Esophagus squamous epithelium (tissue), 5 donors: ENCODE measurements at regions not wholly inside any gene's neighbourhood (a gene's known extent, or its start where the extent isn't known, plus 50 kb on each side); places are given as distances from the start of the nearest gene placed in this dataset.
A peak's percentile ranks its signal among the peaks of the same experiment; 100 is the strongest.

Experiments
- DNase-seq: peaks from one replicate; lab custom pipeline; 2025; lab: John Stamatoyannopoulos, UW
- H3K27ac ChIP-seq, 4 donors: fragments of 200-600 bp; sonication (generic); one replicate each; pipeline ENCODE4 v1.5.1; 2016 to 2019; ENCODE audit warnings: mild to moderate bottlenecking in 1 of 4
- H3K27me3 ChIP-seq, 4 donors: fragments of 200-600 bp; sonication (generic); 1 replicate in 3 of 4; 2 replicates in 1 of 4; pipeline versions ENCODE4 v1.5.1 to v1.6.0; 2017 to 2021; ENCODE audit warnings: antibody characterized with exemption in 1 of 4
- H3K36me3 ChIP-seq, 3 donors: fragments of 200-600 bp; sonication (generic); one replicate each; pipeline ENCODE4 v1.5.1; 2016 to 2019
- H3K4me1 ChIP-seq, 3 donors: fragments of 200-600 bp; sonication (generic); one replicate each; pipeline ENCODE4 v1.5.1; 2017 to 2019
- H3K4me3 ChIP-seq, 4 donors: fragments of 200-600 bp; sonication (generic); 1 replicate in 3 of 4; 2 replicates in 1 of 4; pipeline ENCODE4 v1.5.1; 2016 to 2019; ENCODE audit warnings: mild to moderate bottlenecking in 2 of 4, moderate library complexity in 1 of 4
- H3K9me3 ChIP-seq, 3 donors: fragments of 200-600 bp; sonication (generic); one replicate each; pipeline ENCODE4 v1.5.1; 2016 to 2019
- POLR2A ChIP-seq, 4 donors: fragments of 450-650 bp; IDR thresholded peaks; one replicate each; pipeline ENCODE4 v1.6.1; 2017; ENCODE audit warnings: antibody characterized with exemption in 4 of 4, mild to moderate bottlenecking in 4 of 4, moderate library complexity in 3 of 4
- WGBS, 2 donors: methylation state at CpG; one replicate each; pipeline ENCODE4 v1.1.5; 2018; 5-methylcytosine and 5-hydroxymethylcytosine counted together
- intact Hi-C: fragments of 100-400 bp; cut with DNase I; formaldehyde crosslinking; loops from one replicate; pipeline ENCODE4 v1.15.0; 2022
- TF ChIP-seq, protein P1 (sequence below), 6 experiments: fragments of 450-650 bp in 4 of 6; fragments of 200-600 bp in 2 of 6; sonication (generic) in 2 of 6; IDR thresholded peaks; one replicate each; pipeline ENCODE4 v1.5.1; 2016 to 2019; ENCODE audit warnings: antibody characterized with exemption in 6 of 6, mild to moderate bottlenecking in 4 of 6, moderate library complexity in 4 of 6
- donor health status: DM: yes; HTN: yes; CAD: no.

- no peak overlapping the region for H3K27ac ChIP-seq
- no peak for DNase-seq
- H3K4me3 ChIP-seq = no peak overlapping the region
- no peaks in the 10 kb centered on the region for H3K27me3 ChIP-seq
- no peak for TF ChIP-seq POLR2A (IDR thresholded peaks at IDR 0.05)
- TF ChIP-seq, protein P1, sequence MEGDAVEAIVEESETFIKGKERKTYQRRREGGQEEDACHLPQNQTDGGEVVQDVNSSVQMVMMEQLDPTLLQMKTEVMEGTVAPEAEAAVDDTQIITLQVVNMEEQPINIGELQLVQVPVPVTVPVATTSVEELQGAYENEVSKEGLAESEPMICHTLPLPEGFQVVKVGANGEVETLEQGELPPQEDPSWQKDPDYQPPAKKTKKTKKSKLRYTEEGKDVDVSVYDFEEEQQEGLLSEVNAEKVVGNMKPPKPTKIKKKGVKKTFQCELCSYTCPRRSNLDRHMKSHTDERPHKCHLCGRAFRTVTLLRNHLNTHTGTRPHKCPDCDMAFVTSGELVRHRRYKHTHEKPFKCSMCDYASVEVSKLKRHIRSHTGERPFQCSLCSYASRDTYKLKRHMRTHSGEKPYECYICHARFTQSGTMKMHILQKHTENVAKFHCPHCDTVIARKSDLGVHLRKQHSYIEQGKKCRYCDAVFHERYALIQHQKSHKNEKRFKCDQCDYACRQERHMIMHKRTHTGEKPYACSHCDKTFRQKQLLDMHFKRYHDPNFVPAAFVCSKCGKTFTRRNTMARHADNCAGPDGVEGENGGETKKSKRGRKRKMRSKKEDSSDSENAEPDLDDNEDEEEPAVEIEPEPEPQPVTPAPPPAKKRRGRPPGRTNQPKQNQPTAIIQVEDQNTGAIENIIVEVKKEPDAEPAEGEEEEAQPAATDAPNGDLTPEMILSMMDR (IDR thresholded peaks at IDR 0.05) = no peak
- H3K4me1 ChIP-seq = peaks cover 0 to 17% (median 0%) of the 10 kb centered on the region in 3 donors
- no peaks in the 10 kb centered on the region for H3K9me3 ChIP-seq
- WGBS, 2 donors = 85 to 89% methylated on average over 7 of the region's 7 CpGs
- H3K36me3 ChIP-seq = no peaks in the 10 kb centered on the region
- intact Hi-C loops = no loop called here
Observed at GRCh38 chr6:8546496-8546895, 111.2 kb upstream of the SLC35B3 start.

DNA sequence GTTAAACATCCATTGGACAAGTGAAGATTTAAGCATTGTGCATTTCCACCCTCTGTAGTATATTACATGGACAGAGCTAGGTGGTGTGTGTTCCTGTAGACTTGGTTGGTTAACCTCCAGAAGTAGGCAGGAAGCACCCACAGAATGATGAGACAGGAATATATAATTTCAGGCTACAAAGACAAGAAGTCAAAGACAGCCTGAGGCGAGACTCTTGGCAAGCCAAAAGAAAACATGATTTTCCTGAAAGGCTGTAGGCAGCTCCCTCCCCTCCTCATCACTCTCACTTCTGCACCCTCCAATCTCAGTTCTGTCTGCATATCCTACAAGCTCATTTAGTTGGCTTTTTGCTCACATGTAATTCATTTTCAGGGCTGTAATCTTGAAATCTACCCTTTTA lies 110.0 kb upstream of the SLC35B3 start:
- TF ChIP-seq POLR2A (IDR thresholded peaks at IDR 0.05) = no peak
- TF ChIP-seq, protein P1 (IDR thresholded peaks at IDR 0.05) = no peak
- Histone ChIP-seq H3K27me3 (no peaks in the 10 kb centered on the region), H3K9me3 (peaks cover 0 to 3% (median 0%) of the 10 kb centered on the region in 3 donors), H3K27ac (no peak overlapping the region), H3K36me3 (no peaks in the 10 kb centered on the region), H3K4me3 (no peak overlapping the region), H3K4me1 (peaks cover 0 to 17% (median 0%) of the 10 kb centered on the region in 3 donors)
- intact Hi-C loops = no loop called here
- 50 to 55% methylated on average over 1 of the region's 1 CpG for WGBS, 2 donors
- no peak for DNase-seq

- H3K9me3 ChIP-seq = peaks cover 0 to 8% (median 0%) of the 10 kb centered on the region in 3 donors
- WGBS, 2 donors = 73 to 82% methylated on average over 4 of the region's 4 CpGs
- TF ChIP-seq, protein P1 (IDR thresholded peaks at IDR 0.05) = no peak
- TF ChIP-seq POLR2A (IDR thresholded peaks at IDR 0.05) = no peak
- no peaks in the 10 kb centered on the region for H3K36me3 ChIP-seq
- H3K4me1 ChIP-seq = peaks cover 0 to 17% (median 0%) of the 10 kb centered on the region in 3 donors
- intact Hi-C loops = no loop called here
- no peak overlapping the region for H3K27ac ChIP-seq
- no peak for DNase-seq
- H3K27me3 ChIP-seq = no peaks in the 10 kb centered on the region
- H3K4me3 ChIP-seq = no peak overlapping the region
Observed at GRCh38 chr6:8543714-8544113, 108.4 kb upstream of the SLC35B3 start.

- Histone ChIP-seq H3K9me3 (peaks cover 0 to 8% (median 0%) of the 10 kb centered on the region in 3 donors), H3K36me3 (no peaks in the 10 kb centered on the region), H3K4me3 (no peak overlapping the region), H3K27me3 (no peaks in the 10 kb centered on the region), H3K4me1 (peaks cover 0 to 5% (median 0%) of the 10 kb centered on the region in 3 donors), H3K27ac (no peak overlapping the region)
- no peak for DNase-seq
- TF ChIP-seq, protein P1 (IDR thresholded peaks at IDR 0.05) = peak in 4 of 6 experiments; percentile 20 to 59 (median 32)
- no peak for TF ChIP-seq POLR2A (IDR thresholded peaks at IDR 0.05)
- intact Hi-C loops = no loop called here
Observed at GRCh38 chr6:8539453-8539852, 104.1 kb upstream of the SLC35B3 start.

DNA sequence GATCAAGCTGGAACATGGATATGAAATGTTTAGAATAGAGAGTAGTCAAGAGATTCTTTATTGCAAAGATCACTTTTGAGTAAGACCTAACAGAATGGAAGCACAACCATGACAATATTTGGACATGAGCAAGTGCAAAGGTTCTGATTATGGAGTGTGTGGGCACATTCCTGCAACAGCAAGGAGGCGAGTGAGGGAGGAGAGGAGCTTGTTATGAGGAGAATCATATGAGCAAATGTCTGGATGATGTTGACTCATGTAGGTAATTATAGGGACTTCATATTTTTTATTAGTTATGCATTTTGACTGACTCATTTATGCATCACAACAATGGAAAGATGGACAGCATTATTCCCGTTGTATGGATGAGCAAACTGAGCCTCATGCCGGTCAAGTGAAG lies 100.8 kb upstream of the SLC35B3 start:
- no peak for TF ChIP-seq POLR2A (IDR thresholded peaks at IDR 0.05)
- TF ChIP-seq, protein P1 (IDR thresholded peaks at IDR 0.05) = no peak
- H3K9me3 ChIP-seq = peaks cover 0 to 8% (median 0%) of the 10 kb centered on the region in 3 donors
- intact Hi-C loops = no loop called here
- H3K27me3 ChIP-seq = no peaks in the 10 kb centered on the region
- DNase-seq = no peak
- no peaks in the 10 kb centered on the region for H3K4me1 ChIP-seq
- no peak overlapping the region for H3K27ac ChIP-seq
- no peaks in the 10 kb centered on the region for H3K36me3 ChIP-seq
- WGBS, 2 donors = 46 to 69% methylated on average over 3 of the region's 3 CpGs
- no peak overlapping the region for H3K4me3 ChIP-seq
